ENCODE measurements at regions not wholly inside any gene's neighbourhood (a gene's known extent, or its start where the extent isn't known, plus 50 kb on each side); places are given as distances from the start of the nearest gene placed in this dataset.

GRCh38 chr3:16802389-16802788 is 82.4 kb upstream of the PLCL2 start (continued):
- no peak for TF ChIP-seq ZNF668 (CRISPR knock-in tag; IDR thresholded peaks at IDR 0.05)

- H3K79me2 ChIP-seq (ENCODE audit: control insufficient read depth, insufficient read depth, low read length): no peaks in the 10 kb centered on the region
- POLR2A ChIA-PET: no interaction called here
- H2AFZ ChIP-seq (ENCODE audit: low read depth, low read length): no peak overlapping the region
- FAIRE-seq (no peak), ATAC-seq (no peak), DNase-seq (ENCODE audit: extremely low read depth in 1 of 4, low spot score in 3 of 4) (no peak)
- H3K4me1 ChIP-seq (replicated peaks in 1 of 2; ENCODE audit: control insufficient read depth in 2 of 2, insufficient read depth in 2 of 2, low read length in 2 of 2): no peaks in the 10 kb centered on the region
- CTCF ChIA-PET (ENCODE audit: low intra/inter-chr PET ratio): no interaction called here
- no peak overlapping the region for H3K9ac ChIP-seq (ENCODE audit: insufficient read depth in 1 of 2, low read depth in 2 of 2, low read length in 2 of 2)
- intact Hi-C loops (cut with micrococcal nuclease): no loop called here
- no peaks in the 10 kb centered on the region for H3K9me3 ChIP-seq (replicated peaks; ENCODE audit: control insufficient read depth, insufficient read depth, low read depth, low read length)
- no peak overlapping the region for H3K4me3 ChIP-seq
- in situ Hi-C loops (cut with MboI): no loop called here
- no peaks in the 10 kb centered on the region for H3K27me3 ChIP-seq (ENCODE audit: control insufficient read depth in 2 of 2, insufficient read depth in 2 of 2, low read length in 2 of 2)
- BruUV-seq (replicated peaks): no TSS peak
- WGBS (ENCODE audit: insufficient coverage, low coverage, missing lambda C conversion rate): 0% methylated on average over 4 of the region's 4 CpGs
- no peak overlapping the region for H3K4me2 ChIP-seq (ENCODE audit: insufficient read depth, low read length)
- H3K9me1 ChIP-seq (ENCODE audit: control insufficient read depth, insufficient read depth, low read length): no peaks in the 10 kb centered on the region
- H4K20me1 ChIP-seq (replicated peaks; ENCODE audit: control insufficient read depth, insufficient read depth, low read length): no peaks in the 10 kb centered on the region
- no peak overlapping the region for H3K27ac ChIP-seq (ENCODE audit: extremely low read depth, low read depth, low read length)
- no peaks in the 10 kb centered on the region for H3K36me3 ChIP-seq (ENCODE audit: control insufficient read depth, insufficient read depth, low read length)
- TF ChIP-seq ZBED1 (IDR thresholded peaks at IDR 0.05) (no peak), NFIX (CRISPR knock-in tag; IDR thresholded peaks at IDR 0.05; ENCODE audit: low read depth) (no peak), SIRT6 (IDR thresholded peaks at IDR 0.05; ENCODE audit: low read depth, low read length) (no peak), FIP1L1 (IDR thresholded peaks at IDR 0.05; ENCODE audit: low read depth, low read length, poor library complexity, severe bottlenecking) (no peak), TFAM (CRISPR knock-in tag; conservative IDR thresholded peaks at IDR 0.05) (no peak), ZNF280A (IDR thresholded peaks at IDR 0.05; ENCODE audit: low read depth, partially characterized antibody) (no peak), ZNF717 (CRISPR knock-in tag; IDR thresholded peaks at IDR 0.05) (no peak), PHB2 (IDR thresholded peaks at IDR 0.05; ENCODE audit: low read depth) (no peak), ELF4 (CRISPR knock-in tag; IDR thresholded peaks at IDR 0.05) (no peak), PATZ1 (CRISPR knock-in tag; IDR thresholded peaks at IDR 0.05; ENCODE audit: borderline replicate concordance) (no peak), THRA (IDR thresholded peaks at IDR 0.05) (no peak), CGGBP1 (CRISPR knock-in tag; IDR thresholded peaks at IDR 0.05) (no peak)
Measured at GRCh38 chr3:16803019-16803418, 81.7 kb upstream of the PLCL2 start.

Measured in K562 (cell line).